GM19240 (cell line): ENCODE measurements at regions not wholly inside any gene's neighbourhood (a gene's known extent, or its start where the extent isn't known, plus 50 kb on each side); places are given as distances from the start of the nearest gene placed in this dataset.

ENCODE experiments used
- DNase-seq: peaks from one replicate; pipeline ENCODE4 v3.0.0; 2011; ENCODE audit warnings: low spot score; ENCODE audit not compliant: insufficient read length

DNA sequence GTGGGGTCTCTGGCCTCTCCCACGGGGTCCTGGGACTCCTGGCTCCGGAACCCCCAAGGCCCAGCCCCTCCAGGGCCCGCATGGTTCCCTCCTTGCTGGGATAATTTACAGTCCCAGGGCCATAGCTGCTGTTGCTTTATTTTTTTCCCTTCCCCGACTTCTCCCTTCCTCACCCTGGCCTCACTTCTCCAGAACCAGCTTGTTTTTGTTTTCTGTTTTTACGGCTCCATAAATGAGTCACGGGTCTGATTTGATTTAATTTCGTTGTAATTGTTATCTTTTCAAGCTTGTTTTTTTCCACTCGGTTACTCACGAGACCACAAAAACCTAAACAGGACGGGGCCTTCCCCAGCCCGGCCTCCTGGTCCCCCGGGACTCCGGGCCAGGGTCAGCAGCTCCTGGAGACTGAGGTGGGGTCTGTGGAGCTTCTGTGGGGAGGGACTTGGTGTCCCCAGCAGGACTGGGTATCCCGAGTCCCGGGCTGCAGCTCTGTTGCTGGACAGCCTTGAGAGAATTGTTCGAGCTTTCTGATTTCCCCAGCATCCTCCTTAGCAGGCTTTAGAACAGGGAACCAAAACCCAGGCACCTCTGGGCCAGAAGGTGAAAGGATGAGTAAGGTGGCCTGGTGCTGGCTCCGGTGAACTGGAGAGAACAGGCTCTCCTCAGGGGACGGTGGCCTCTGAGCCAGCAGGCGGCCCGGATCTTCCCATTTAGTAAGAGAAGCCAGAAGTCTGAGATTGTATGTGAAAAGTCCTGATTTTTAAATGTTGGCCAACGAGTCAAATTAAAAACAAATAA lies 94.9 kb downstream of the CEBPB start:
- peak; percentile 71 for DNase-seq

GRCh38 chr20:50286174-50286511 lies 95.5 kb downstream of the CEBPB start:
- peak; percentile 43 for DNase-seq

- DNase-seq, result peak; percentile 68
Observed at GRCh38 chr20:50286609-50287008, 96.0 kb downstream of the CEBPB start.

DNA sequence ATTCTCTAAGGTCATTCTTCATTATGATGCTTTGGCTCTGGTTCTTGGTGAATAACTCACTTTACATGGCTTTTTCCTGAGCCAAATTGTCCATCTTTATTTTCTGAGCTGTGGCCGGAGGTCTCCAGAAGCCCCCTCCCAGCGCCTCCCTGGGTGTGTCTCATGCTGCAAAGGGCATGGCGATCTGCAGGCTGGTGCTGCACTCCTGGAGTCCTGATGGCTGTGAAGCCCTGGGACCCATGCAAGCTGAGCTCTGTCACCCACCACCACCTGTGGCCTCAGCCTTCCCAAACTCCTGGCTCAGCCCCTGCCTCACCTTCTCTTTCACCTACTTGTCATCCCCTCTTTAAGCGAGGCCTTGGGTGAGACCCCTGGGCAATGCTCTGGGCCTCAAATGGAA lies 96.9 kb downstream of the CEBPB start:
- DNase-seq, result no peak

DNA sequence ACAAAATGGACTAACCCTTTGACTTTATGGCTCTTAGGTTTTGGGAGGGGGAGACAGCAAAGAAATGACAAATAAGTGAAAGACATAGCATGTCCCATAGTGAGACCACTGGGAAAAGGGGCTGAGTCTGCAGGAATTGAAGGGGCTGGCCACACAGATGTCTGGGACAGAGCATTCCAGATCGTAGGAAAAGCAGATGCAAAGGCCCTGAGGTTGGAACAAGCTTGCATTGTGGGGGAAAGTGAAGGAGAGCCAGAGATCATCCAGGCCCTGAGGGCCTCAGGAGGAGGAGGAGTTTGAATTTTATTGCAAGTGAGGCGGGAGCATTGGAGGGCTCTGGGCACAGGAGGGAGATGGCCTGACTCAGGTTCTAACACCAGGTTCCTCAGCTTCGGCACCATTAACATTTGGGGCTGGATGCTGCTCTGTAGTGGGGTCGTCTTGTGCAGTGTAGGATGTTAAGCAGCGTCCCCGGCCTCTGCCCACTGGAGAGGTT lies 97.5 kb downstream of the CEBPB start:
- DNase-seq, result no peak

DNA sequence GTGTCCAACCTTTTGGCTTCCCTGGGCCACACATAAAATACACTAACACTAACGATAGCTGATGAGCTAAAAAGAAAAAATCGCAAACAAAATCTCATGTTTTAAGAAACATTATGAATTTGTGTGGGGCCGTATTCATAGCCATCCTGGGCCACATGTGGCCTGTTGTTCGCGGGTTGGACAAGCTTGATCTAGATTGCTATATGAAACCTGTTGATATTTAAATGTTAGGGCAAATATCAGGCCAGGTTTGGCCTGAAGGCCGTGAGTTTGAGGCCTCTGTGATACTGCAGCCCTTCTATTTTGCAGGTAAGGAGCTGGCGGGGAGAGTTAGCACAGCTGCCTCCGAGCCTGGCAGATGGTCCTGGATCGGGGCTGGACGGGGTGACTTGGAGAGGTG lies 99.0 kb downstream of the CEBPB start:
- DNase-seq, result no peak

DNA sequence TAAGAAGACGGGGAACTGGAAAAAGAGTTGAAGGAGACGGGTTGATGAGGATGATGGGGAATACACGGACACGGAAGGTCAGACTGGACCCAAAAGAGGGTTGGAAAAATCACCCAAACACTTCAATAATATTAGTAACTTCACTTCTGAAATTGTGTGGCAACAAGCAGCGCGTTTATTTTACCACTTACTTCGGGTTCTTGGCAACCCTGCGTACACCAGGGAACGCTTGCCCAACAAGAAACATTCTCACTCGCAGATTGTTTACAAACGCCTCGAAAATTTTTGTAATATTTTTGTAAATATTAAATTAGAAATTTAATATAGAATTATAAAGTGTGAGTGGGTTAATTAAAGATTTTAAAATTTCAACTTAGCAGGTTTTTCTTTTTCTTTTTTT lies 99.5 kb downstream of the CEBPB start:
- DNase-seq, result no peak

DNA sequence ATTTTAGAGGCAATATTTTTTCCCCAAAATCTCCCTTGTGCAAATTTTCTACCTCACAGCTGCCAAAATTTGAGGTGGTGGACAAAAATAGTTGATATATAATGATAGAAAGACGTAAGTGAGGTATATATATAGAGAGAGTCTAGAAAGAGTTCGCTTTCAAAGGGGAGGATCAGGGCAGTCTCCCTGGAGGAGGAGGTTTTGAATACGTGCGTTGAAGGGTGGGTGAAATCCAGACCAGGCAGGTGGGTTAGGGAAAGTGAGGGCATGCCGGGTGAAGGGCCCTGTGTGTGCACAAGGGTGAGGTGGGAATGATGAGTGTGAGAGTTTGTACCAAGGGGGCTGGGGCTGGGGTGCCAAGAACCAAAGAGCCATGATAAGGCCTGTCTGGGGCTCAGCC lies 100.2 kb downstream of the CEBPB start:
- DNase-seq, result no peak

- no peak for DNase-seq
Observed at GRCh38 chr20:50291254-50292078, 100.8 kb downstream of the CEBPB start.

- DNase-seq, result no peak
Observed at GRCh38 chr20:50292079-50292590, 101.5 kb downstream of the CEBPB start.

DNA sequence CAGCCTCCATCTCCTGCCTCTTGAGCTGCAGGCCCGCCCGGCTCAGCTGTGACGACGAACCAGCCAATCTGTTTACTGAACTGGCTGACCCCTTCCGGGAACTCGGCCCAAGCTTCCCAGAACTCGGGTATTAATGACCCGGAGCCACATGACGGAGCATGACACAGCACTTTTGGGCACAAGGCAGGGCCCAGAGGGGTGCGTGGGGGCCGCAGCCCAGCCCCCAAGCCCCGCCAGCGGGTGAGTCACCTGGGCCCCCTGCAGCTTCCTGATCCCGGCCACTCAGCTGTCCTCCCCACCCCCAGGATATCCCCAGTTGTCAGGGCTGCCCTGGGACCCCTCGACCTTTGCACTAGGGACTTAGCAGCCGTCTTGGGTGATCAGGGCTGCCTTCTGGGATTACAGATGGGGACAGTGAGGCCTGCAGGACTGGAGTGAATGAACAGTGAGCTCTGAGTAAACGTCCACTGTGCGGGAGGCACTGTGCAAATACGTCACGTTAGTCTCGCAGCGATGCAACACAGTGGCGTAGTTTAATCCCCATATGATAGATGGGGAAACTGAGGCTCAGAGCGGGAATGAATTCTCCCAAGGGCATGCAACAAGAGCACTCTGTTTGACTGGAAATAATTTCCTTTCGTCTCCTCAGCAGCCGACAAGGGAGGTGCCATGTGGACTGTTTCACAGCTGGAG lies 102.1 kb downstream of the CEBPB start:
- no peak for DNase-seq

- no peak for DNase-seq
Observed at GRCh38 chr20:50293284-50294139, 102.9 kb downstream of the CEBPB start.

GRCh38 chr20:50294164-50295088 lies 103.8 kb downstream of the CEBPB start:
- no peak for DNase-seq

DNA sequence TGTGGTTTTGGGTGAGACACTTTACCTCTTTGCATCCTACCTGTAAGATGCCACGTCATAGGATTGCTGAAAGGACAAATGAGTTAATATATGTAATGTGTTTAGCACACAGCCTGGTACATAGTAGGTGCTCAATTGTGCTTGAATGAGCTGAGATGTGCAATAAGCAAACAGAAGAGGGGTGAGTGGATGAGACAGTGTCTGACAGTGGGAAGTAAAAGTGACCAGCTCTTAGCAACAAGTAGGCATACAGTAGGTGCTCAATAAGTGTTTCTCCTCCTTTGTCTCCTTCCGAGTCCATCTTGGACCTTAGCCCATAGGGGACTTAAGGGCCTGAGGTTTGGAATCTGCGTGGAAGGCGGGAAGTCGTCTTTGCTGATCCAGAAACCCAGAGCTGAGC lies 104.7 kb downstream of the CEBPB start:
- no peak for DNase-seq

- DNase-seq, result no peak
Observed at GRCh38 chr20:50295762-50296449, 105.3 kb downstream of the CEBPB start.

- DNase-seq, result no peak
Observed at GRCh38 chr20:50296450-50297375, 106.1 kb downstream of the CEBPB start.

- DNase-seq, result no peak
Observed at GRCh38 chr20:50297498-50298376, 107.1 kb downstream of the CEBPB start.
